Activated CD4-positive, alpha-beta T cell treated with anti-CD3 and anti-CD28 coated beads, Interleukin-2, amount 50 U/mL, for 4 hours (primary cell): ENCODE measurements at regions not wholly inside any gene's neighbourhood (a gene's known extent, or its start where the extent isn't known, plus 50 kb on each side); places are given as distances from the start of the nearest gene placed in this dataset.
"Not testable (repeated sequence)": the region's sequence is repeated elsewhere in the genome, so short reads cannot be mapped to it uniquely, and the experiment has no call there.

ENCODE experiments used
- DNase-seq, 2 experiments: peaks; one replicate each; pipeline ENCODE4 v3.0.0-alpha.2; 2020

DNA sequence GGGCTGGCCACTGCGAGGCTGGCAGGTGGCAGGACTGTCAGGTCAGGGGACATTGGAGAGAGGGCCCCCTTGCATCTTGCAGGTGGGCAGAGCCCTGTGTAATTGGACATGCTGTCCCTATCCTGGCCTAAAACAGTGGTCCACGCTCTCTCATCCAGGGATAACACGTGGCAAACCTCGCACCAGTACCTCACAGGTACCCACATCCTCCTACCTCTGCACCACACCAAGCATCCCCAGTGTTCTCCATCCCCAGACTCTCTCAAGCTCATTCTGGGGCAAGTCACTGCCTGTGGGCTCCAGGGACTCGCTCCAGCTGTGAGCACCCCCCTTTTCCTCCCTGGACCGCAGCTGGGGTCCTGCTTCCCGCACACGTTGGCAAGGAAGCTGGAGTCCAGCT lies 212.3 kb upstream of the LRRC61 start:
- not testable (repeated sequence) for DNase-seq

DNA sequence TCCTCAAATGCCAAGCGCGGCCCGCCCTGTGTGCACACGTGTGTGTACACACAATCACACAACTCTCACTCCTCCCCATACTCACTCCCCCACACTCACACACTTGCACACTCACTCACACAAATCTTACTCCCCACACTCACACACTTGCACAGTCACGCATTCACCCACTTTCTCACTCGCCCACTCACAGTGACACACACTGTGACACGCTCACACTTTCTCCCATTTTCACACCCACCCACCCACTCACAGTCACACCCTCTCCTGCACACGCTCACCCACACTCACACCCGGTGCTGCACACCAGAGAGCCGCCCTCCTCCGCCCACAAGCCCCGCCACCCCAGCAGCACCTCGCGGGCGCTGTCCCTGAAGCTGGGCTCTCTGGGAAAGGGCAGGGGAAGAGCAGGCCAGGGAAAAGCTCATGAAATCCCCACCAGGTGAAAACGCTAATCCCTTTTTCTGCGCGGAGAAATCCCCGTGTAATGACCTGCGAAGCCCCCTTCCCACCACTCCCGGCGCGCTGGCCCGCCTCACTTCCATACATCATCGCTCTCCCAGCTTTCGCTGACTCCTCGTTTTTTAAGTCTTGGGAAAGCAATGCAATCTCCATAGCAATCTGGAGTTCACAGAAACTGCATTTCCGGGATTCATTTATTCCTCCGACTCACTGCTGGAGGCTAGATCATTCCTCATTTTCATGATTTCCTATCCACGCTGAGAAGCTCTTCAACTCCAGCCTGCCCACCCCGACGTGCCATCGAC lies 211.6 kb upstream of the LRRC61 start:
- not testable (repeated sequence) for DNase-seq

DNA sequence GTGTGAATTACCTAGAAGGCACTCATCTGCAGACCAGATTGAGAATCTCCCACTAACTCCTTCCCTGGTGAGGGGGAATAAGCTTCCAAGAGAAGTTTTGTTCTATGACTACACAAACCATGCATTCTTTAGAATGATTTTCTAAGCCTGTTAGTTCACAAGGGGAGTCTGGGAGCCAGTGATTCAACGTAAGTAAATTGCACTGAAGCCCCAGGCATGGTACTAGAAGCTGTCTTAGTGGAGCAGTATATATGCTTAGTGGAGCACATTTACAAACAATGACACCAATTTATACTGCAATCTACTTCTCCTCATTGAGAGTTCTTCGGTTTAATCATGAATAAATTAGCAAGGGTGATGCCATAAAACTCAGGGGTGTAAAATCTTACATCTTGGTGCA lies 209.9 kb upstream of the LRRC61 start:
- not testable (repeated sequence) for DNase-seq

DNA sequence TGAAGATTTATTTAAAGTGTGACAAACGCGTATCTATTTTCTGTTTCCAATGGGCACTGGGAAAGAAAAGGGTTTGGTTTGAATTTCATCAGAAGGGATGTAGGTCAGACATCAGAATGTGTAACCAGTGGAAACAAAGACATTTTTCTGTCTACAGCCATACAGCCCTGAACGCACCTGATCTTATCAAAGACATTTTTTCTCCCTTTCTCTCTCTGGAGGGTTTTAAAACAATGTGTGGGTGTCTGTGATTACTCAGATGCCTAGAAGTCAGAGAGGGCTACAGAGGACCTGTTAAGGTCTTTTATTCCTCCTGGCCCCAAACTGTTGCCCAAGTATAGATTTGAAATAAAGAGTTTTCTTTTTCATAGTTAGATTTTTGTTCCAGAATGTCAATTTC lies 208.6 kb upstream of the LRRC61 start:
- DNase-seq = not testable (repeated sequence)

DNA sequence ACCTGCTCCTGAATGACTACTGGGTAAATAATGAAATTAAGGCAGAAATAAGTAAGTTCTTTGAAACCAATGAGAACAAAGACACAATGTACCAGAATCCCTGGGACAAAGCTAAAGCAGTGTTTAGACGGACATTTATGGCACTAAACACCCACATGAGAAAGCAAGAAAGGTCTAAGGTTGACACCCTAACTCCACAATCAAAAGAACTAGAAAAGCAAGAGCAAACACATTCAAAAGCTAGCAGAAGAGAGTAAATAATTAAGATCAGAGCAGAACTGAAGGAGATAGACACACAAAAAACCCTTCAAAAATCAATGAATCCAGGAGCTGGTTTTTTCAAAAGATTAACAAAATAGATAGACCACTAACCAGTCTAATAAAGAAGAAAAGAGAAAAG lies 203.2 kb upstream of the LRRC61 start:
- not testable (repeated sequence) for DNase-seq

DNA sequence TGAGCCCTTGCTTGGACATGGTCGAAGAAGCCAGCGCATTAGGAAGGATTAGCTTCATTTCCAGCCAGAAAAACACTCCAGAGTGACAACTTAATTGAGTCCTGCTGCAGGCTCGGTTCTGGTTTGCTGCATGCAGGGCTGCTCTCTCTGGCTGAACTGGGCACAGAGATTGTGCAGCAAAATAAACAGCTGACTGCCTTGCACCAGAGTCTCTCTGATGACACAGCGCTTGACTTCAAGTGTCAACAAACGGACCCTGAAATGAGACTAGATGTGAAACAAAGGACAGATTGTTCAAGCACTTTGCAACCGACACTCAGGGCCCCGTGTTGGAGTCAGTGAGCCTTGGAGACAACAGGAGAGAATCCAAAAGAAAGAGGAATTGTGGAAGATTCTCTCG lies 197.3 kb upstream of the LRRC61 start:
- not testable (repeated sequence) for DNase-seq

DNA sequence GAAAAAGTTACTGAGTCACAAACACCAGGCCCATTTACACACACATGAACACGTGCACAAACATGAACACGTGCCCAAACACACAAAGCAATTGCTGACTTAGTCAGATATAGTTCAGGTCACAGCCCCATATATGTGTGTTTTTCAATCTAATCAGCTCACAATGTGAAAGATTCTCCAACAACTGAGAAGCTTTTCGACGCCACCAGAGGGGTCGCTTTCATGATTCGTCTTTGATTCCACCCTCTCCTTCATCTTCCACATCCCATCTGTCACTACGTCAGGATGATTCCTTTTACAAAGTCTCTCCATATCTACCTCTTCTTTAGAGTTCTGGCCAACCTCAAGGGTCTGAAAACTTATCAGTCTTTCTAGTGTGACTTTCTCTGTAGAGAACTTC lies 188.7 kb upstream of the LRRC61 start:
- not testable (repeated sequence) for DNase-seq

DNA sequence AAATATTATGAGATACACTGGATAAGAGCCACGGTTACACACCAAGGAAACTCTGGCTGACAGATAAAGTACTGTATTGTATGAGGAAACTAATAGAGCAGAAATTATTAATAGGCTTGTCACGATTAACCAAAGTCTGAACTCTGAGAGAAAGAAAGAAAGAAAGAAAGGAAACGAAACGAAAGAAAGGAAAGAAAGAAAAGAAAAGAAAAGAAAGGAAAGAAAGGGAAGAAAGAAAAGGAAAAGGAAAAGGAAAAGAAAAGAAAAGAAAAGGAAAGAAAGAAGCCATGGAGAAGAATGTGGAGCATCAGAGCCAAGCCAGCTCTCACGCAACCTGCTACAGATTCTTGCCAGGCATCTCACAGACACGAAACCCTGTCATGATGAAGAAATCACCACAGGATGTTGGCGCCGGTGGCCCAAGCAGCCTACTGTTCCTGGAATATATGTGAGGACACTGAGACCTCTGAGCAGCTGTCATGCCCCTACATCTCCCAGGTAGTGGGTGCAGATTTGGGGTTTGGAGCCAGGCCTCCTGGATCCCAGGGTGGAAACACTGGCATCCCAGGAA lies 187.4 kb upstream of the LRRC61 start:
- DNase-seq = not testable (repeated sequence)

DNA sequence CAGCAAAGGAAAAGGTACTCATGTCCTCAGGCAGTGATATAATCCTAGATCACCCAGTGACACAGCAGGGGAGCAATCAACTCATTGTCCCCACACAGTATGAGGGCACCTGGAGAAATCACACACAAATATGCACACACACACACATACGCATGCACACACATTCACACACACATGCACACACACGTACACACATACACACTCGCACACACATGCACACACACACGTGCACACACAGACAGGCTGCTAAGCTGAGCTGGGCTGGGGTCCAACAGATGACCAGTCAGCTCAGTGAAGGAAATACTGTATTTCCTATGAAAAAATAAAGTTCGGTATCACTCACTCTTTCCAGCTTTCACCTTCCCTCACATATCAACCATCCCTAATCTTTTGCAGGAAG lies 183.3 kb upstream of the LRRC61 start:
- DNase-seq = not testable (repeated sequence)

DNA sequence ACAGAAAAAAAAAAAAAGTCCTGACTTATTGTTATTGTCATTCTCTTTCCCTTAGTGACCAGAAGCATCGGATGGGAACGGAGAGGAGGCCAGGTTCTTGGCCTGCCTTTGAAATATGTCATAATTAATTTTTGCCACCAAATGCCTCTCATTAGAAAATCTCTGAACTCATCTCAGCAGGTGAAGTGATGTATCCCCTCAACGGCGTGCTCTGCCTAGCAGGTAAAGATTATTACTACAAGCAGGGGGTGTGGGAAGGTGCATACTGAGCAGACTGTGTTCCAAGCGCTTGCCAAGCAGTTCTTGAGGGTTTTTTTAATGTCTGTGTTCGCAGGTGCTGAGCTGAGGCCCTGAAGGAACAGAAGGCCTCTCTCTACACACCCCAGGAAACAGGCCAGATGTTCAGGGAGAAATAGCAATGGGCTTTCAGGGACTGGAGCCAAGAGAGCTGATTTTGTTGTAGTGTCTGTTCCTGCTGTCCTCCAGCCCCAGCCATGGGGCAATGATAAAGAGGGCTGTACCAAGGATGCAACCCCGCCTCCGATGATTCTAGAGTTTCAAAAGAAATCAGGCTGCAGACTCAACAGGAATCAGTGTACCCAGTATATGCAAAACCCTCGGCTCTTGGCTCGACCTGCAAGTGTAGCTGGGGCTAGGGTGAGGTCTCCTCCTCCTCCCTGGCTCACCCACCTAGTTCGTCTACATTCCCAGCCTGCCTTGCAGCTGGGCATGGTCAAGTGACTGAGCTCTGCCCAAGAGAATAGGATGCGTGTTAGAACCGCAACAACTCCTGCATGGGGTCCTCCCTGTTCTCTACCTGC lies 181.4 kb upstream of the LRRC61 start:
- DNase-seq = not testable (repeated sequence)

DNA sequence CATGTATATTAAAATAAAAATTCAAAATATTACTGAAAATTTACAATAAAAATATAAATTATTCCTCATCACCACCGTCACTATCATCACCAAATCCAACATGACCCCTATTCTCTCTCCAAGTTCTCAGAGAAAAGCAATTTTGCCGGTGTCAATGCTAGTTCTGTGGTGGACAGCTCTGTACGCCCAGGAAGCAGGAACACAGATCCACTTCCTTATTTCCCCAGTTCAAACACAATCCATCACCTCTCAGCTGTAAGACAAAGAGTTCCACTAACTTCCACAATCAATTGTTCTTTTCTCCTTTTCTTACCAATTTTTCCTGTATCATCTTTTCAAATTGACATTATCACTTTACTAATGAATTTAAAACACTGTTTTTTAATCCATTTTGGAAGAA lies 177.0 kb upstream of the LRRC61 start:
- DNase-seq = not testable (repeated sequence)

DNA sequence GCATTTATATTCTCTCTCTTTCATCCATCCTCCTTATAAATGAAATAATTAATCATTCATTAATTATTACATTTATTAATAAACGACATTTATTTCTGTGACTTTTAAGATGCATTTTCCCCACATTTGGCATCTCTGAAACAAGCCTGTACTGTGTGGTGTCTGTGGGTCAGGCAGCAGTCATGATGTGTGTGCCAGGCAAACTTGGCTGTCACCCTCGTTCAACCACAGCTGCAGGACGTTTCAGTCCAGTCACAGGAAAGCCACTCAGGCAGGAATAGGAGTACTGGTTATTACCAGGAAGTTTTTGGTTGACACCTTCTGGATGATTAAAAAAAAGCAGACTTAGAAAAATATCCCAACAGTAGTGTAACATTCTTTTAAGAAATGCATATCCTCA lies 175.6 kb upstream of the LRRC61 start:
- not testable (repeated sequence) for DNase-seq

DNA sequence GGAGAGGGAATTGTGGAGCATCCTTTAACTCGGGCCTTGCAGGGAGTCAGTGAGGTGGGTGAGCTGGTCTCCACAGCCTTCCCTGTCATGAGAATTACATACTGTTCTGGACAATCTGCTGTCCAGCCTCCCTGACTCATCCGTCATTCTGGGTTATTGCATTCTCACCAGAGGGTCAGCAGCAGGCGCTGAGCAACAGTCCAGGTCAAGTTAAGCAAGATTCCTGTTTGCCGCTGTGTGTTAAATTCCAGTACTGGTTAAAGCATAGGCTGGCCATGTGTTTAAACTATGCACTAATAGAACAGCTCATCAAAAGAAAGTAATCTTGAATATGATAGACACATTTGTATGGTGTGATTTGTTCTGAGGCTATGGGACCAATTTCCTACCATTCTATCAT lies 167.1 kb upstream of the LRRC61 start:
- not testable (repeated sequence) for DNase-seq

DNA sequence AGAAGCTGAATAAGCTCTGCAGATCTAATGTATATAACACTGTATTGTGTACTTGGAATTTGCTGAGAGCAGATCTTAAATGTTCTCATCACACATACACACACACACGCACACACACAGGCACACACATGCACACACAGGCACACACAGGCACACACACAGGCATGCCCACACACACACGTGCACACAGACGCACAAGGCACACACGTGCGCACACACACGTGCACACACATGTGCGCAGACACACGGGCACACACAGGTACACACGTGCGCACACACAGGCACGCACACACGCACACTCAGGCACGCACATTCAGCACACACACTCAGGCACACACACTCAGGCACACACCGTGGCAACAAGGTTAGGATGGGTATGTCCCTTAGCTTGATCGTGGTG lies 164.5 kb upstream of the LRRC61 start:
- DNase-seq = not testable (repeated sequence)

DNA sequence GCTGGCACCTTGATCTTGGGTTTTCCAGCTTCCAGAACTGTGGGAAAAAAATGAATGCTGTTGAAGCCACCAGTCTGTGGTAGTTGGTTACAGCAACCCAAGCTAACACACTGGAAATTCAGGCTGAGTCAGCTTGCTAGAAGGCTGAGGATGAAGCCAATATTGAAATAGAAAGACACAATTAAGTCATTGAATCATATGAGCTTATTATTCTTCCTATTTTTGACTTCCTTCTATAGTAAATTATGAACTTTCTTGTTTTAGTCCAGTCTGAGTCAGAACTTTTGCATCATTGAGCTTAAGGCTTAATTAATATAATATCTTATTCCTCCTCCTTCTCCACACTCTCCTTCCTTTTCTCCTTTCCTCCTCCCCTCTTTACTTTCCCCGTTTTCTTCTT lies 153.6 kb upstream of the LRRC61 start:
- DNase-seq = not testable (repeated sequence)

DNA sequence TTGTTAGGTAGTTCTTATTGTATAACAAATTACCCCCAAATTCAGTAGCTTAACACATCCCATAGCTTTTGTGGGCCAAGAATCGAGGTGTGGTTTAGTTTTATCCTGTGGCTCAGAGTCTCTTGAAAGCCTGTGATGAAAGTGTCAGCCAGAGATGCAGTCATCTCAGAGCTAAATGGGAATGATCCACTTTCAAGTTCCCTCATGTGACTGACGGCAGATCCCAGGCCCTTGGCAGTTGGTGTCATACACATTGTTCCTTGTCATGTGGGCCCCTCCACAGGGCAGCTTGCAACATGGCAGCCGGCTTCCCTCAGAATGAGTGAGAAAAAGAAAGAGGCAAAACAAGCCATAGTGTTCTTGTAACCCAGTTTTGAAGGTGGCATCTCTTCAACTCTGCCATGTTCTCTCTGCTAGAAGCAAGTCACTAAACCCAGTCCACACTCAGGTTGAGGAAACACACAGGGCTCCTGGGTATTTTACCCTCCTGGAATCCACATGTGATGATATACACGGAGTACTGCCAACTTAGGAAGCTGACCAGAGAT lies 153.1 kb upstream of the LRRC61 start:
- DNase-seq = not testable (repeated sequence)

DNA sequence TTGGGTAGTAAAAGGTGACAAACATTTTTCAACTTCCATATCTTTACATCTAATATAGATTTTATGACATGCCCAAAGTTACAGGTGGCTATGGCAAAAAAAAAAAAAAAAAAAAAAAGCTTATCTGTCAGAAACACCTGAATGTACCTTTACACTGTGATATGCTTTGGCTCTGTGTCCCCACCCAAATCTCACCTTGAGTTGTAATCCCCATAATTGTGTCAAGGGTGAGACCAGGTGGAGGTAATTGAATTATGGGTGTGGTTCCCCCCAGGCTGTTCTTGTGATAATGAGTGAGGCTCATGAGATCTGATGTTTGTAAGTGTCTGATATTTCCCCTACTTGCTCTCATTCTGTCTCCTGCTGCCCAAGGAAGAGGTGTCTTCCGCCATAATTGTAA lies 139.6 kb upstream of the LRRC61 start:
- not testable (repeated sequence) for DNase-seq

DNA sequence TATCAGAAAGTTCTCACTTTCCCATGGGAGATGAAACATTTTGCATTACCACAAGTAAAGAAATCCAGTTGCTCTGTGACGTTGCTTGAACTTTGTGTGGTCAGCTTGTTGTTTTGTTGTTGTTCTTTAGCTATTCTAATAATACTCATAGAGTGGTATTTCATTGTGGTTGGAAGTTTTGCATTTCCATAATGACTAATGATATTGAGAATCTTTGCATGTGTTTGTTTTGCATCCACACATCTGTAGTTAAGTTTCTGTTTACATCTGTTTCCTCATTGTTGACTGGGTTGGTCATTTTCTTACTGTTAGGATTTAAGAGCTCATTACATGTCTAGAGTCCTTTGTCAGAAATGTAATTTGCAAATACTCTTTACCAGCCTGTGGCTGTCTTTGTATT lies 133.2 kb upstream of the LRRC61 start:
- DNase-seq = not testable (repeated sequence)

DNA sequence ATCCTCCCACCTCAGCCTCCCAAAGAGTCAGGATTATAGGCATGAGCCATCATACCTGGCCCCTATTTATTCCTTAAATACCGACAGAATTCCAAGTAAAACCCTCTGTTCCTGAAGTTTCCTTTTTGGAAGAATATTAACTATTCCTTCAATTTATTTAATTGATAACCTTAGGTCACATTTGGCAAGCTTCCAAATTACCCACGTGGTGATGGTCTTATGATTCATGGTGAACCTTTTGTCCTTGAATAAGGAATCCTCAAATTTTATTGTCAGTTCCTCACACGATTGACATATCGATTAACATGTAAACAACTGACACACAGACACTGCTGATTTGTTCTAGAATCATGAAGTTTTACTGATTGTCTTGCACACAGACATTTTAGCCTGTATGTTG lies 130.6 kb upstream of the LRRC61 start:
- DNase-seq = not testable (repeated sequence)

DNA sequence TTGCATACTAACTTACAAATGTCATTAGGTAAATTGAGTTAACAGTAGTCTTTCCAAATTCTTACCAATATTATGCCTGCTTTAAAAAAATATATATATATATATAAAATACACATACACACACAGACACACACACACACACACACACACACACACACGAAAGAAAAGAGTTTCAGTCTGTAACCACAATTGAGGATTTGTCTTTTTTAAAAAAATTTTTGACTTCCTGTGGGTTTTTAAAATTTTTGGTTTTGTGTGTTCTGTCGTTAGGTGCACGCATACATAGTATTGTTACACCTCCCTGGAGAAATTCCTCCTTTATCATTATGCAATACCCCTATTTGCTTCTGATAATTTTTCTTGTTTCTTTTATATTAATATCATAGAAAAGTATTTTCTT lies 129.3 kb upstream of the LRRC61 start:
- DNase-seq = not testable (repeated sequence)
